Activated CD8-positive, alpha-beta memory T cell treated with anti-CD3 and anti-CD28 coated beads, Interleukin-2, amount 50 U/mL, for 1 hour (primary cell): ENCODE measurements at regions not wholly inside any gene's neighbourhood (a gene's known extent, or its start where the extent isn't known, plus 50 kb on each side); places are given as distances from the start of the nearest gene placed in this dataset.
"Not testable (repeated sequence)": the region's sequence is repeated elsewhere in the genome, so short reads cannot be mapped to it uniquely, and the experiment has no call there.

Experiments used
- DNase-seq: peaks from one replicate; pipeline ENCODE4 v3.0.0-alpha.2; 2020; ENCODE audit errors: extremely low read depth

DNA sequence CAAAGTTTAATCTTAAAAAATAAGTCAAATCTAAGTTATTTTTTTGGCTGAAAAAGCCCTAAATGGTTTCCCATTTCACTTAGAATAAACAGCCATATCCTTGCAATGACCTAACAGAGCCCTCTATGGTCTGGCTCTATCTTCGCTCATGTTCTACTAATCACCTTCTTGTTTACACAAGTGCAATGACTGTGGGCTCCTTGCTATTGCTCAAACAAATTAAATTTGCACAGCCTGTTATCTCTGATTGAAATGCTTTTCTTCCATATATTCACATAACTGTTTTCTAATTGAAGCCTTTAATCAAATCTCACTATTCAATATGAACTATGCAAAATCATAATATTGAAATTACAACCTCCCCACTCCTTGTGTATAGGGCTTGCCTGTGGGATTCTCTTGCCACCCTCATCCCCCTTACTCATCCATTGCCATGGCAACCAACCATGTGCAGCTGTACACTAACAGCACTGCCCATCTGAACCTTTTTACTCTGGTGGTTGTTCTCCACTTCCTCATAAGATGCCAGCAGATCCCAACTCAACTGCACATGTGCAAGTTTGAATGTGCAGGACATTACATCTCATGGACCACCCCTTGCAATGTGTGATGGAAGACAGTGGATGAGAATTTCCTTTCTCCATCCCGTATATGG, 1083.2 kb downstream of the SOCS6 start:
- DNase-seq, result no peak

- DNase-seq, result no peak
Observed at GRCh38 chr18:71370671-71371445, 1082.0 kb downstream of the SOCS6 start.

- DNase-seq, result no peak
Observed at GRCh38 chr18:71370095-71370494, 1081.2 kb downstream of the SOCS6 start.

GRCh38 chr18:71362140-71362539, 1073.3 kb downstream of the SOCS6 start:
- no peak for DNase-seq

DNA sequence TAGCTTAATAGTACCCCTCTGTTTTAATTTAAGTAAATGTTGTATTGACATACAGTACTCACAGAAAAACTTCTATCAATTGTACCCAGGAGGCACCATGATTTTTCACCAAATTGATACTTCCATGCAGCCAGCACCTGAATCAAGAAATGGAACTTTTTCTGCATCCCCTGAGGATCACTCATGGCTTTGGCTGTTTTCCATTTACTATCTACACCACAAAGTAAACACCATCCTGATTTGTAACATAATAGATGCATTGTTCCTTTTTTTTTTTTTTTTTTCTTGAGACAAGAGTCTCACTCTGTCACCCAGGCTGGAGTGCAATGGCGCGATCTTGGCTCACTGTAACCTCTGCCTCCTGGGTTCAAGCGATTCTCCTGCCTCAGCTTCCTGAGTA, 1066.8 kb downstream of the SOCS6 start:
- DNase-seq, result not testable (repeated sequence)

DNA sequence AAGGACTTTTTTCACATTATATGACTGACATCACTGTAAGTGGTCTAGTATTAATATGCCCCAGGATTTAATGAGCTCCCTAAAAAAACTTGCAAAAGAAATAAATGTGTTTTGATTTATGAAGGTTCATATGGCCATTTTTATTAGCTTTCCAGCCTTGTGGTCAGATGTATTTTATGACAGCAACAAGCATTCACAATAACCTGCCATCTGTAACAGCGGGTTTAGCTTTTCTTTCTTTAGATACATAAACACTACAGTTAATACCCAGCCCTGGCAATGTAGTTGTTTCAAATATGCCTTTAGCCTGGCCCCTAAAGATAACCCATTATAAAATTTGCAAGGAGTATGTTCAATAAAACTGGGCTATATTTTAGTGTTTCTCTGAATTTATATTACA, 1063.8 kb downstream of the SOCS6 start:
- DNase-seq, result no peak

- DNase-seq, result no peak
Observed at GRCh38 chr18:71336576-71337210, 1047.8 kb downstream of the SOCS6 start.

GRCh38 chr18:71329563-71329962, 1040.7 kb downstream of the SOCS6 start:
- no peak for DNase-seq

DNA sequence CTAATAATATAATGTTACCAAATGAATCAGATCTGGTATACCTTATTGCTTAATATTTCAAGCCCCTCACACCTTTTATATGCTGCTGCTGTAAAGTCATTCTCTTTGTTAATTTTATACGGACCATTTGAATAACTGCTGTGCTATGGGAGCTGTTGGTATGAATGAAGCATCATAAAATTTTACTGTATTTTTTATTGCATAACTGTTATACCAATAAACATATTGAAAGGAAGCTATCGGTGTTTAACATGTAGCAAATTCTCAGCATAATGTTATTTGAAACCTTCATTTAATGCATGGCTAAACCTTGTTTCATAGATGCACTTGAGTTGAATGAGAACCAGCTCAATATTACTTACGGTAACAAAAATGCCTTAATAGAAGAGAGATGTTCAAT, 1040.3 kb downstream of the SOCS6 start:
- DNase-seq, result no peak

DNA sequence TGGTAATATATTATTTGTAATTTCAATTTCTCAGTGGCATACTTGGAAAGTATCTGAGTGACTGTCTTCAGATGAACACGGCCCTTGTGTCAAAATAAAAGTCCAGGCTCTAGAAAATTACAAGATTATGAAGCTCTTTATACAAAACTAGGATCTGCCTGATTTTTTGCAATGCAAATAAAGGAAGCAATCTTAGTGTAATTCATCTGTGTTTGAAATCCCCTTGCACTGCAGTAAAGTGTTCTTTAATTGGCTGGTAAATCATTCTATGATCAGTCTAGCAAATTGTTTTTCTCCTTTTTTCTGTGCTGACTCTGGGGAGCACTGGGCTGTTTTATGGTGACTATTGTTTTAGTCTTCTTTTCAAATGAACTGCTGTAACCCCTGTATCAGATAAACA, 1039.0 kb downstream of the SOCS6 start:
- DNase-seq, result no peak

DNA sequence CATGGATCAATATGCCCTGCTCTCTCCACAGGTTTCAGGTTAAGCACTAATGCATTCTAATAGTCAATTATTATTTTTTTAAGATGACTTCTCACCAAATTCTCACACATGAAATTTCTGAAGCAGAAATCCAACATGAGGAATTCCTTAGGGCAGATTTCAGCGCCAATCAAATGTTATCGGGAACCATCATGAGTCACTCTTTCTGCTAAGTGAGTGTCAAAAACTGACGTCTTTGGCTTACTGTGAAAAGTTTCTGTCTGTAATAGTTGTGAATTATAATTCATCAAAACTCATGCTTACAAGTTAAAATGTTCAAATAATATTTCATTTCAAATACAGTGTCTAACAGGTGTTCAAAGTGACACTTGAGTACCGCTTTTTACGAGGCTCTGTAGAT, 1038.6 kb downstream of the SOCS6 start:
- no peak for DNase-seq

GRCh38 chr18:71326826-71327225, 1038.0 kb downstream of the SOCS6 start:
- no peak for DNase-seq

GRCh38 chr18:71324356-71324755, 1035.5 kb downstream of the SOCS6 start:
- DNase-seq, result no peak

DNA sequence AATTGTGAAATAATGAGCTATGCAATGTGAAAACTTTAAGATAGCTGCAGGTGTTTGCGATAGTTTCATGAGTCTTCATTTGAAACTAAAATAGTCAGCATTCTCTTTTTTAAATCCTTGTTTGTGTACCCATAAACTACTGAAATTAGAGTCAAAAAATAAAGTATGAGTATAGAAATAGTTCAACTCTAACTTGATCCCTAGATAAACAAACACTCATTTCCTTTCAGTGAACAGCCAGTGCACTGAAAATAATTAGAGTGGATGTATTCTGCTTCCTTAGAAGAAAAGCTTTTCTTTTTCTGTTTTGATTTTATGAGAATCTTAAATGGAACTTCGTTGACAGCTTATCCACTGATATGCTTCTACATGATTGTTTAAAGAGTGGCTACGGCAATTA, 1033.4 kb downstream of the SOCS6 start:
- no peak for DNase-seq

GRCh38 chr18:71321319-71321718, 1032.5 kb downstream of the SOCS6 start:
- DNase-seq, result no peak

- DNase-seq, result no peak
Observed at GRCh38 chr18:71304856-71305255, 1016.0 kb downstream of the SOCS6 start.

GRCh38 chr18:71303743-71304142, 1014.9 kb downstream of the SOCS6 start:
- DNase-seq, result not testable (repeated sequence)

DNA sequence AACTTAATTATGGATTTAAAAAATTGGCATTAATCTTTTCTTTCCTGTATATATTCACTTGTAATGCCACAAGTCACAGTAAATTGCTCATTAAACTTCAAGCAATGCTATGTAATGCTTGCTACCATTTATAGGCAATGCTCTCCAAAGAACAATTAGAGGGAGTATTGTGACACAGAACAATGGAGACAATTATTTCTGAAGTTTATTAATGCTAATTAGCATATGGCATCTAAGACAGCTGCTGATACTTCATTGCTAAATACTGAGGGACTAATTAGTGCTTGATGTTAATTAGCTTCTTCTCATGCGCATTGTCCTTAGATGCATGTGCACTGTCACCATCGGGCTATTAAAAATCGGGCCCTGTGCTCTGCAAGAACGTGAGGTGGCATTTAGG, 1012.8 kb downstream of the SOCS6 start:
- DNase-seq, result no peak

DNA sequence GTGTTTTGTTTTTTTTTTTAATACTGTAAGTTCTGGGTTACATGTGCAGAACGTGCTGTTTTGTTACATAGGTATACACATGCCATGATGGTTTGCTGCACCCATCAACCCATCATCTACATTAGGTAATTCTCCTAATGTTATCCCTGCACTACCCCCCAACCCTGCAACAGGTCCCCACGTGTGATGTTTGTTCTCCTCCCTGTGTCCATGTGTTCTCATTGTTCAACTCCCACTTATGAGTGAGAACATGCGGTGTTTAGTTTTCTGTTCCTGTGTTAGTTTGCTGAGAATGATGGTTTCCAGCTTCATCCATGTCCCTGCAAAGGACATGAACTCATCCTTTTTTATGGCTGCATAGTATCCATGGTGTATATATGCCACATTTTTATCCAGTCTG, 1005.4 kb downstream of the SOCS6 start:
- not testable (repeated sequence) for DNase-seq

GRCh38 chr18:71293322-71293721, 1004.5 kb downstream of the SOCS6 start:
- no peak for DNase-seq

DNA sequence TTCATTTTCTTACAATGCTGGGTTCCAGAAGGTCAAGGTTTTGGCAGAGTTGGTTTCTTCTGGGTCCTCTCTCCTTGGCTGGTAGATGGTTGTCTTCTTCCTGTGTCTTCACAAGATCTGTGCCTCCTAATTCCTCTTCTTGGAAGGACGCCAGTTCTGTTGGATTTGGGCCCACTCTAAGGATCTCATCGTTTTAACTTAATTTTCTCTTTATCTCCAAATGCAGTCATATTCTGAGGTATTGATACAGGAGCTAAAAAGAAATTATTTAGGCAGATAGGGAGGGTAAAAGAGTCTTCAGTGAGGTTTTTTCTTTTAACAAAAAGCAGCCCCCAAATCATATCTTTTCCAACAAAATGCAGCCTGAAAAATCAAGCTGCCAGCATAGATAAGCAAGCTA, 998.4 kb downstream of the SOCS6 start:
- no peak for DNase-seq

- DNase-seq, result no peak
Observed at GRCh38 chr18:71252351-71252865, 963.6 kb downstream of the SOCS6 start.

DNA sequence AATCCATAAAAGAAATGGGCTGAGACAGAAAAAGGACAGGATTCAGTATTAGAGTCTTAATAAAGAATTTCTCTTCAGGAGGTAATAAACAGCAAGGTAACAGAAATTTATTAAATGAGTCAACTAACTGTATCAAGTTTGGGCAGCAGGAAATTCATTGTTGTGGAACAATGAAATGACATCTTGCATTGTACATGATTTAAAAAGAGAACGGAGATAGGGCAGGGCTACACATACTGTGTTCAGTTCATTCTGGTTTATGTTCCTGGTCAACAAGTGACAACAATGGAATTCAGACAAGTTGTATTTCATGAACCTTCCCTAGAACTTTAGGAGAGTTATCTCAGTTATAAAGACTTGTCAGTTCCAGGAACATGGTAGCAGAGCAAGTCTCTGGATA, 961.3 kb downstream of the SOCS6 start:
- no peak for DNase-seq
